ENCODE measurements at regions not wholly inside any gene's neighbourhood (a gene's known extent, or its start where the extent isn't known, plus 50 kb on each side); places are given as distances from the start of the nearest gene placed in this dataset.

DNA sequence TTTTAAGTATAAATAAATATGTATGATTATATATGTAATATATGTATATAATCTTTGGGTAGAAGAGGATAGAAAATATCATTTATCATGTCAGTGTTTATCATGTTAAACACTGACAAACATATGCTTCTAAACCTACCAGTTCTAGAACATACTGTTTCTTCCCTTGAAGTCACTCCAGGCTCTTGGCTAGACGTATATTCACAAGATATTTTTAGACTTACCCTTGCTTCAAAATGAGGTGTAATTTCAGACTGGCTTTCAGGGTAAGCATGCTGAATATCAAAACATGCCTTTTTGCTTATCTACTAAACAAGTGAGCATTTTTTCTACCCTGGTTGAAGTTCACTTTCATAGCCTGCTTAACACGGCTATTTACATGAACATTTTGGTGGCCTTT lies 642.4 kb upstream of the PKDCC start:
- TF ChIP-seq, protein P1, sequence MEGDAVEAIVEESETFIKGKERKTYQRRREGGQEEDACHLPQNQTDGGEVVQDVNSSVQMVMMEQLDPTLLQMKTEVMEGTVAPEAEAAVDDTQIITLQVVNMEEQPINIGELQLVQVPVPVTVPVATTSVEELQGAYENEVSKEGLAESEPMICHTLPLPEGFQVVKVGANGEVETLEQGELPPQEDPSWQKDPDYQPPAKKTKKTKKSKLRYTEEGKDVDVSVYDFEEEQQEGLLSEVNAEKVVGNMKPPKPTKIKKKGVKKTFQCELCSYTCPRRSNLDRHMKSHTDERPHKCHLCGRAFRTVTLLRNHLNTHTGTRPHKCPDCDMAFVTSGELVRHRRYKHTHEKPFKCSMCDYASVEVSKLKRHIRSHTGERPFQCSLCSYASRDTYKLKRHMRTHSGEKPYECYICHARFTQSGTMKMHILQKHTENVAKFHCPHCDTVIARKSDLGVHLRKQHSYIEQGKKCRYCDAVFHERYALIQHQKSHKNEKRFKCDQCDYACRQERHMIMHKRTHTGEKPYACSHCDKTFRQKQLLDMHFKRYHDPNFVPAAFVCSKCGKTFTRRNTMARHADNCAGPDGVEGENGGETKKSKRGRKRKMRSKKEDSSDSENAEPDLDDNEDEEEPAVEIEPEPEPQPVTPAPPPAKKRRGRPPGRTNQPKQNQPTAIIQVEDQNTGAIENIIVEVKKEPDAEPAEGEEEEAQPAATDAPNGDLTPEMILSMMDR (conservative IDR thresholded peaks at IDR 0.05): no peak
- TF ChIP-seq EZH2 (IDR thresholded peaks at IDR 0.05; ENCODE audit: low read depth): no peak

Measured in PC-9 (cell line).